VCaP (cell line): ENCODE measurements at regions not wholly inside any gene's neighbourhood (a gene's known extent, or its start where the extent isn't known, plus 50 kb on each side); places are given as distances from the start of the nearest gene placed in this dataset.

Source experiments
- H3K27ac ChIP-seq: fragments of 450-650 bp; 2 replicates; pipeline ENCODE4 v1.5.1; 2017
- CTCF ChIP-seq: fragments of 450-650 bp; conservative IDR thresholded peaks from 2 replicates; pipeline ENCODE4 v1.5.1; 2017; ENCODE audit warnings: mild to moderate bottlenecking, moderate library complexity

DNA sequence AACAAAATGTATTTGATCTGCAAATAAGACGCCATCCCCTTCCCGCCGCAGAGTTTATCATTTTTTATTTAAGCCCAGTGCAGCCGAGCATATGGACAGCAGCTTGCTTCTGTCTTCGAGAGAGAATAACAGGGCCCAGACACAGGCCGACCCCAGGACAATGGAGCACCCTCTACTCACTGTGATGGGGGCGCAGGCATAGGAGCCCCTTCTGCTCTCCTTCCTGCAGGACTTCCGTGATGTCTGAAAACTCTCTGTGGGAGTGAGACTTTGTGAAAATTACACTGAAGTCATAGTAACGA, 134.8 kb downstream of the OAT start:
- H3K27ac ChIP-seq: no peak overlapping the region
- TF ChIP-seq CTCF: no peak

GRCh38 chr10:124283215-124283948, 135.3 kb downstream of the OAT start:
- no peak for TF ChIP-seq CTCF
- no peak overlapping the region for H3K27ac ChIP-seq

- H3K27ac ChIP-seq: no peak overlapping the region
- no peak for TF ChIP-seq CTCF
Measured at GRCh38 chr10:124282326-124282725, 136.4 kb downstream of the OAT start.

- H3K27ac ChIP-seq: no peak overlapping the region
- no peak for TF ChIP-seq CTCF
Measured at GRCh38 chr10:124281666-124282065, 137.1 kb downstream of the OAT start.

- H3K27ac ChIP-seq: no peak overlapping the region
- no peak for TF ChIP-seq CTCF
Measured at GRCh38 chr10:124280916-124281315, 137.8 kb downstream of the OAT start.

DNA sequence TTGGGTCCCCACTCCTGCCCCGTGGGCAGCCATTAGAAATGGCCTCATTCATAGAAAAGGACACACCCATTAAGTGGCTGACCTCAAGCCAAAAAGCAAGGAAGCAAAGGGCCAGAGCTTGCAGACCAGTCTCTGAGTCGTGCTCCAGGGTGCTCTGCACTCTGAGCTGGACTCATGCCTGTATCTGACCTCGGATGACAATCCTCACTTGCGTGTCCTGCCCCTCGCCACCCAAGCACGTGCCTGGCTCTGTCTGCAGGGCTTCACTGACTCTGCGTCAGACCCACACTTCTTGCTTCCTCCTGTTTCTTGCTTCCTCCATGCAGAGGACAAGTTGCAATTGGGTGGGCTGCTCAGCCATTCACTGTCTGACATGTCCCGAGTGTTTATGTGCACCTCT, 138.8 kb downstream of the OAT start:
- no peak overlapping the region for H3K27ac ChIP-seq
- no peak for TF ChIP-seq CTCF

DNA sequence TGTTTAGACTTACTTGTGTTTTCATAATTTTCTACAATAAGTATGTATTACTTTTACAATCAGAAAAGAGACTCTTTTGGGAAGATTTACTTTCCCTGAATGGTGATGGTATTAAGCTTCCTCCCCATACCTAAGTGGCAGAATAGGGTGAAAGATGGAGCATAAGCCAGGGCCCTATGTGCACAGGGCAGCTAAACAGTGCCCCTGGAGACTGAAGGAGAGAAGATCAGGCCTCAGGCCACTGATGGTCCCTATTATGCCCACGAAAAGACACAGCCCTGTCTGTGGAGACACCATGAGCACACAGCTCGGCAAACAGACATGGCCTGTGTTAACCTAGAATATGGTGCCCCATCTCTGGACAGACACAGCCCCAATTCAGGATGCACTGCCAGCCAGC, 139.4 kb downstream of the OAT start:
- no peak overlapping the region for H3K27ac ChIP-seq
- no peak for TF ChIP-seq CTCF
